PFSK-1 (cell line): ENCODE measurements at regions not wholly inside any gene's neighbourhood (a gene's known extent, or its start where the extent isn't known, plus 50 kb on each side); places are given as distances from the start of the nearest gene placed in this dataset.

ENCODE experiments used
- POLR2AphosphoS5 ChIP-seq: IDR thresholded peaks from 2 replicates; pipeline ENCODE4 v1.6.1; 2012; ENCODE audit warnings: low read depth, mild to moderate bottlenecking, control low read depth, low read length, moderate library complexity
- SIN3A ChIP-seq: IDR thresholded peaks from 2 replicates; pipeline ENCODE4 v1.6.1; 2012; ENCODE audit warnings: mild to moderate bottlenecking, low read length, moderate library complexity, borderline replicate concordance; ENCODE audit not compliant: insufficient read depth
- TAF1 ChIP-seq: IDR thresholded peaks from 2 replicates; pipeline ENCODE4 v1.6.1; 2012; ENCODE audit warnings: low read length, control low read depth, borderline replicate concordance; ENCODE audit not compliant: insufficient read depth
- TF ChIP-seq, protein P1 (sequence below), 2 experiments: IDR thresholded peaks; 2 replicates each; pipeline versions ENCODE4 v1.6.1 to v1.8.0; 2011 to 2012; ENCODE audit warnings: low read depth in 2 of 2, low read length in 2 of 2, control low read depth in 1 of 2, inconsistent platforms in 1 of 2, mild to moderate bottlenecking in 1 of 2, moderate library complexity in 1 of 2; ENCODE audit not compliant: insufficient read depth in 1 of 2

DNA sequence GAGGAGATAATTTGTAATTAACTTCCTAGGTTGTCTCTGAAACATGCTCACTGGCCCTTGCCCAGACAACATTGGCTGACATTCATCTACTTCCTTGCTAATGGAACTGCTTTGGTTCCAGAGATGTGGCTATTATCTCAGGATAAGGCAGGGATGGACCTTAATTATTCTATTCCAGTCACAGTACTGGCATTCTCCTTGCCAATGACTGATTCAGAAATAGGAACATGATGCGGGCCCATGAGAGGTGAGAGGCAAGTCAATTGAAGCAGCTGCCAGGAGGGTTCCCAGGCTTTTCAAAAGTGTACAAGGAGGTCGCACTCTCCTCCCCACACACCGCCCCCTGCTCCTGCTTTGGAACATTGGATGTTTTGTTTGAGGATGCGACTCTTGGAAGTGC is 109.6 kb upstream of the DGKB start:
- TF ChIP-seq SIN3A (no peak), TAF1 (no peak), POLR2AphosphoS5 (no peak)
- TF ChIP-seq, protein P1, sequence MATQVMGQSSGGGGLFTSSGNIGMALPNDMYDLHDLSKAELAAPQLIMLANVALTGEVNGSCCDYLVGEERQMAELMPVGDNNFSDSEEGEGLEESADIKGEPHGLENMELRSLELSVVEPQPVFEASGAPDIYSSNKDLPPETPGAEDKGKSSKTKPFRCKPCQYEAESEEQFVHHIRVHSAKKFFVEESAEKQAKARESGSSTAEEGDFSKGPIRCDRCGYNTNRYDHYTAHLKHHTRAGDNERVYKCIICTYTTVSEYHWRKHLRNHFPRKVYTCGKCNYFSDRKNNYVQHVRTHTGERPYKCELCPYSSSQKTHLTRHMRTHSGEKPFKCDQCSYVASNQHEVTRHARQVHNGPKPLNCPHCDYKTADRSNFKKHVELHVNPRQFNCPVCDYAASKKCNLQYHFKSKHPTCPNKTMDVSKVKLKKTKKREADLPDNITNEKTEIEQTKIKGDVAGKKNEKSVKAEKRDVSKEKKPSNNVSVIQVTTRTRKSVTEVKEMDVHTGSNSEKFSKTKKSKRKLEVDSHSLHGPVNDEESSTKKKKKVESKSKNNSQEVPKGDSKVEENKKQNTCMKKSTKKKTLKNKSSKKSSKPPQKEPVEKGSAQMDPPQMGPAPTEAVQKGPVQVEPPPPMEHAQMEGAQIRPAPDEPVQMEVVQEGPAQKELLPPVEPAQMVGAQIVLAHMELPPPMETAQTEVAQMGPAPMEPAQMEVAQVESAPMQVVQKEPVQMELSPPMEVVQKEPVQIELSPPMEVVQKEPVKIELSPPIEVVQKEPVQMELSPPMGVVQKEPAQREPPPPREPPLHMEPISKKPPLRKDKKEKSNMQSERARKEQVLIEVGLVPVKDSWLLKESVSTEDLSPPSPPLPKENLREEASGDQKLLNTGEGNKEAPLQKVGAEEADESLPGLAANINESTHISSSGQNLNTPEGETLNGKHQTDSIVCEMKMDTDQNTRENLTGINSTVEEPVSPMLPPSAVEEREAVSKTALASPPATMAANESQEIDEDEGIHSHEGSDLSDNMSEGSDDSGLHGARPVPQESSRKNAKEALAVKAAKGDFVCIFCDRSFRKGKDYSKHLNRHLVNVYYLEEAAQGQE (IDR thresholded peaks at IDR 0.05; ENCODE audit: insufficient read depth in 1 of 2, low read depth in 2 of 2, low read length in 2 of 2) = no peak
